ENCODE measurements at regions not wholly inside any gene's neighbourhood (a gene's known extent, or its start where the extent isn't known, plus 50 kb on each side); places are given as distances from the start of the nearest gene placed in this dataset.
"Not testable (repeated sequence)": the region's sequence is repeated elsewhere in the genome, so short reads cannot be mapped to it uniquely, and the experiment has no call there.

- DNase-seq, result no peak
Observed at GRCh38 chr6:99219788-99220187, 129.7 kb downstream of the FAXC start.

DNA sequence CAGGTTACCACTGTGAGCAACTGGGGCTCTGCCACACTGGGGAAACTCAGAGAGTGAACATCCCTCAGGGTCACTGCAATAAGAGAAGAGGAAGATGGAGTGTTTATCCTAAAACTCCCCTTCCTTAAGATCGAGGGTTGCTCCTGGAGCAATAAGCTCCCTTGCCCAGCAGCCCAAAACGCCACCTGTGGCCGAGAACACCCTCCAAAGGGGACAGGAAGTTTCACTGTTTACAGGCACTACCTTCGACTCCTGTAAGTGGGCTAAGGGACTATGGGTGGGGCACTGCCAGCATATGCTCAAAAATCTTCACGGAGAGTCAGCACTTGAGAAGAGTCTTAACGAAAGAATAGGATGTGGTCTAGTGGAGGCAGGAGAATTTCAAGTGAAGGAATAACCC, 132.5 kb downstream of the FAXC start:
- DNase-seq, result no peak

GRCh38 chr6:99195986-99196655, 153.4 kb downstream of the FAXC start:
- DNase-seq, result no peak

GRCh38 chr6:99192561-99192960, 156.9 kb downstream of the FAXC start:
- no peak for DNase-seq

GRCh38 chr6:99189823-99190721, 159.4 kb downstream of the FAXC start:
- DNase-seq, result no peak

GRCh38 chr6:99187429-99187828, 162.0 kb downstream of the FAXC start:
- DNase-seq, result no peak

- no peak for DNase-seq
Observed at GRCh38 chr6:99186417-99186816, 163.1 kb downstream of the FAXC start.

DNA sequence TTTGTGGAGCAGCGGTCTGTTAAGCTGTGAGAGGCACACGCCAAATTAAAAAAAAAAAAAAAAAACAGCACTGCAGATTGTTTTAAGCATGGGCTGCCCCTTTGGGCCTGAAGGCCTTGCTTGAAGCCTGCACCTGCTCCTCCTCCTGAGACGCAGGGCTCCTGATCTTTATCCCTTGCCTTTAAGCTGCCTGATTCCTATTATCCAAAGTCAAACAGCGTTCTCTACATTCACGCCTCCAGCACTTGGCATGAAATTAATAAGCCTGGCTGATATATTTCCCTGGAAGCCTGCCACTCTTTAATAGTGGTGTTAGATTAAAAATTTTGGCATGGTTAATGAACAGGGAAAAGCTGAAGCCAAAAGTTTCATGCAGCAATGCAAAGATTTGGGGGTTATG, 163.9 kb downstream of the FAXC start:
- DNase-seq, result no peak

GRCh38 chr6:99184696-99185095, 164.8 kb downstream of the FAXC start:
- DNase-seq, result no peak

- DNase-seq, result no peak
Observed at GRCh38 chr6:99183066-99183465, 166.4 kb downstream of the FAXC start.

DNA sequence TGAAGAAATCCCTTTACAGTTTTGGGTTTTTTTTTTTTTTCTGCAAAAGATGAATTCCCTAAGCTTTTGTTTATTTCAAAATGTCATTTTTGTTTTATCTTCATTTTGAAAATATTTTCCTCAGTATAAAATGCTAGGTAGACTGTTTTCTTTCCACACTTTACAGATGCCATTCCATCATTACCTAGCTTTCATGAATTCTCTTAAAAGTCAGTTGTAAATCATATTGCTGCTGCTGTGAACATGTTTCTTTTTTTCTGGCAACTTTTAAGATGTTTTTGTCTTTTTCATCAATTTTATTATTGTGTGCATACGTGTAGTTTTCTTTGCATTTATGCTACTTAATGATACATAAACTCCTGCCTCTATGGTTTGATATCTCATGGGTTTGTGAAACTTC, 168.3 kb downstream of the FAXC start:
- DNase-seq, result no peak

- DNase-seq, result no peak
Observed at GRCh38 chr6:99178168-99178567, 171.3 kb downstream of the FAXC start.

GRCh38 chr6:99177736-99178135, 171.7 kb downstream of the FAXC start:
- no peak for DNase-seq

DNA sequence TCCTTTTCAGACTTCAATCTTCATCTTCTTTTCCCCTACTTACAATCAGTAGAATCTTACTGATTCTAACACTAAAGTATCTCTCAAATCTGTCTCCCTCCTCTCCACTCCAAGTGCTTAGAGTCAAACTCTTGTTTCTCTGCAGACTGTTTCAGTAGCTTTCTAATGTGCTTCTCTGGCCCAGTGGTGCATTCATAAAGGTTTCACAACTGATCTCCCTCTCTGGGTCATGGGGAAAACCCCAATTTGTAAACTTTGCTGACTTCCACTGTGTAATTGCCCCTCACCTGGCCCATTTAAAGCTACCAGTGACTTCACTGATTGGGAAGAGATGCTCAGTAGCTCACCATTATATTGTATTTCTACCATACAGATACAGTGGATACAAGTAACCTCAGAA, 183.6 kb downstream of the FAXC start:
- DNase-seq, result no peak

- DNase-seq, result no peak
Observed at GRCh38 chr6:99152347-99152643, 197.2 kb downstream of the FAXC start.

DNA sequence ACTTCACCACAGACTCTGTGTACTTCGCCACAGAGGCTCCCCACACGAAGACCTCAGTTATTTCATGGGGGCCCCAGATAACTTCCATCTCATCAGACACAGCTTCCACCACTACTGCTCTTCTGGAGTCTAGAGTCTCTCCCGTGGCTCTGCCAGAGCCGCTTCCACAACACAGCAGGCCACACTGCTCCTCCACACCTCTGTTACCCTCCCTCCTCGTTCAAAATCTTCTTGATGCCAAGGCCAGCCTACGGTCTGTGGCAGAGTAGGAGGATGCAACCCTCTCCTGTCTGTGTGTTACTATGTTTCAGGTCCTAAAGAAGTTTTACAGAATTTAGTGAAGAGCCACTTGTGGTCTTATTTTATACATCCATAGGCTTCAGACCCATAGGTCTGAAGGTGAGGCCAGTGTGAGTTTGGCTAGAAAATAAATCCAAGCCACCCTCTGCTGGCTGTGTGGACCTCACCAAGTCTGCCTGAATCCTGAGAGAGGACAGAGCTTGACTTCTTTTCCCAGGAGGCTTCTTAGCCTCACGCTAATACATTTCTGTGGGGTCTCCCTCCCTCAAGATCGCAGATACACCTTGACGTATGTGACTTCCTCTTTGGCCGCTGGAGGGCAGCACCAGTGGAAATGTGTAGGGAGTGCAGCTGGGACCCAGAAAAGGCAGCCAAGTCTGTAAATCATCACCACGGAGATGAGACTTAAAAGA, 197.7 kb downstream of the FAXC start:
- DNase-seq, result no peak

DNA sequence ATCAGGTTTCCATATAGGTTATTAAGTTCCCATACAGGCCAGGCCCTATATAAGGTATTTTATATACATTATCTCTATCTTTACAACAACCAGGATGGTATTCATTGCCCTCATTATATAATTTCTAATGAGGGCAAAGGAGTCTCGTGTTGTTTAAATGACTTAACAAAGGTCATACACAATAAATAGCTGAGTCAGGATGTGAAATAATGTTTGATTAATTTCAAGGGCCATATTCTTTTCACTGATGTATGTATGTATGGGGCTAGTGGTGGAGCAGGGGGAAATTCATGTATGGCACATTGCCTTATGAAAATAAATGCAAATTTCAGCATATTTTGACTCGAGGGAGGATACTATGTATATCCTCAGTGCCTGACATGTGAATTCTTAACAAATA, 200.7 kb downstream of the FAXC start:
- no peak for DNase-seq

GRCh38 chr6:99148111-99148510, 200.4 kb upstream of the FBXL4 start:
- no peak for DNase-seq

GRCh38 chr6:99147206-99147605, 199.5 kb upstream of the FBXL4 start:
- DNase-seq, result no peak

DNA sequence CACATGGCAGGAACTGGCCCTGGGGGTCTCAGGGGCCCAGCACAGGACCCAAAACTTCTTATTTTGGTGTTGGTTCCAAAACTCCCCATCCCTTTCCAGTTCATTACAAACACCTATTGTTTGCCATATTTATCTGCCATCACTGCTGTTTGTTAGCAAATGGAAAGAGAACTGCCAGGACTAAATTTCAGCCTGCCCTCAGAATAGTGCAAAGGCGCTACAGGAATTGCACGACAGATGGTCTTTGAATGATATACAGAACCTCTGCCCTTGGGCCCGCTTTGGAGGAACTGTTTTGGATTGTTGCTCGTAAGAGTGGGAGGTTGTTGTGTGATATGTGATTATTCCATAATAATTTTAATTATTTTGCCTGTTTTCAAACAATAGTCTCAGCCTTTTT, 199.0 kb upstream of the FBXL4 start:
- no peak for DNase-seq

- DNase-seq, result no peak
Observed at GRCh38 chr6:99145738-99146137, 198.0 kb upstream of the FBXL4 start.

- no peak for DNase-seq
Observed at GRCh38 chr6:99143108-99143861, 195.5 kb upstream of the FBXL4 start.

GRCh38 chr6:99141906-99142305, 194.2 kb upstream of the FBXL4 start:
- DNase-seq, result not testable (repeated sequence)

Measured in NCI-H1694 treated with DMSO at 0.1 percent for 48 hours (cell line).